H1 (cell line): ENCODE measurements at regions not wholly inside any gene's neighbourhood (a gene's known extent, or its start where the extent isn't known, plus 50 kb on each side); places are given as distances from the start of the nearest gene placed in this dataset.

Experiments used
- CTCF ChIA-PET: fragments of 300-600 bp; sonication (Branson Sonifier 250); formaldehyde crosslinking; loops from one replicate; lab custom pipeline; 2021; ENCODE audit not compliant: partially characterized antibody; lab: Charles Lee
- POLR2A ChIA-PET: fragments of 300-600 bp; sonication (Branson Sonifier 250); formaldehyde crosslinking; loops from one replicate; lab custom pipeline; 2021; ENCODE audit warnings: inconsistent platforms; ENCODE audit not compliant: partially characterized antibody; lab: Charles Lee
- DNase-seq, 2 experiments: peaks; one replicate each; pipeline versions ENCODE4 v3.0.0 to v3.0.0-alpha.2; 2010 to 2022; ENCODE audit warnings: low spot score in 2 of 2, low read depth in 1 of 2, mixed read lengths in 1 of 2
- FAIRE-seq: peaks from 2 replicates; lab custom pipeline; 2011; peaks lifted over from hg19 to GRCh38; lab: Jason Lieb, UNC
- H2AFZ ChIP-seq: 2 replicates; pipeline ENCODE4 v1.8.1; 2012; ENCODE audit warnings: low read length, inconsistent platforms
- H2AK5ac ChIP-seq: 2 replicates; pipeline ENCODE4 v1.6.1; 2013; ENCODE audit warnings: low read depth, low read length
- H2BK120ac ChIP-seq: replicated peaks from 2 replicates; pipeline ENCODE3; 2013; ENCODE audit warnings: low read depth, low read length, inconsistent platforms
- H2BK12ac ChIP-seq: 2 replicates; pipeline ENCODE4 v1.6.1; 2013; ENCODE audit warnings: low read depth, low read length
- H2BK15ac ChIP-seq: 2 replicates; pipeline ENCODE4 v1.6.1; 2013; ENCODE audit warnings: low read length
- H2BK20ac ChIP-seq: 2 replicates; pipeline ENCODE4 v1.6.1; 2013; ENCODE audit warnings: low read length
- H2BK5ac ChIP-seq: 2 replicates; pipeline ENCODE4 v1.6.1; 2013; ENCODE audit warnings: low read depth, low read length
- H3K14ac ChIP-seq: 2 replicates; pipeline ENCODE4 v1.6.1; 2013; ENCODE audit warnings: inconsistent platforms; ENCODE audit not compliant: insufficient read length
- H3K18ac ChIP-seq: 2 replicates; pipeline ENCODE4 v1.6.1; 2013; ENCODE audit warnings: low read length; ENCODE audit errors: extremely low read depth
- H3K23ac ChIP-seq: 2 replicates; pipeline ENCODE4 v1.6.1; 2013; ENCODE audit warnings: inconsistent platforms; ENCODE audit not compliant: insufficient read length
- H3K23me2 ChIP-seq: 2 replicates; pipeline ENCODE4 v1.6.1; 2013; ENCODE audit warnings: low read depth, low read length
- H3K27ac ChIP-seq: 2 replicates; pipeline ENCODE4 v1.6.1; 2011; ENCODE audit warnings: low read depth, low read length, inconsistent platforms
- H3K27me3 ChIP-seq, 4 experiments: replicated peaks in 1 of 4; 1 replicate in 1 of 4; 2 replicates in 3 of 4; pipeline versions ENCODE4 v1.6.1 to v1.8.1; 2011 to 2013; ENCODE audit warnings: low read length in 3 of 4, mild to moderate bottlenecking in 3 of 4, inconsistent platforms in 2 of 4, mixed read lengths in 2 of 4, moderate library complexity in 1 of 4; ENCODE audit not compliant: control insufficient read depth in 3 of 4, insufficient read depth in 3 of 4; ENCODE audit errors: extremely low read depth in 1 of 4
- H3K36me3 ChIP-seq, 4 experiments: 2 replicates each; pipeline versions ENCODE4 v1.6.1 to v1.8.1; 2011 to 2013; ENCODE audit warnings: mild to moderate bottlenecking in 4 of 4, low read length in 3 of 4, moderate library complexity in 2 of 4, control low read depth in 1 of 4, inconsistent platforms in 1 of 4; ENCODE audit not compliant: insufficient read depth in 4 of 4, control insufficient read depth in 2 of 4
- H3K4ac ChIP-seq: replicated peaks from 2 replicates; pipeline ENCODE3; 2013; ENCODE audit warnings: low read length, low read depth, mixed read lengths, inconsistent platforms; ENCODE audit not compliant: insufficient read length
- H3K4me1 ChIP-seq, 4 experiments: replicated peaks in 1 of 4; 1 replicate in 1 of 4; 2 replicates in 3 of 4; pipeline versions ENCODE4 v1.6.1 to v1.8.1; 2011 to 2013; ENCODE audit warnings: low read length in 3 of 4, inconsistent platforms in 2 of 4, mixed read lengths in 1 of 4; ENCODE audit not compliant: insufficient read depth in 4 of 4, control insufficient read depth in 3 of 4
- H3K4me2 ChIP-seq, 2 experiments: 2 replicates each; pipeline versions ENCODE4 v1.6.1 to v1.8.1; 2011 to 2013; ENCODE audit warnings: low read depth in 2 of 2, low read length in 2 of 2, control low read depth in 1 of 2, inconsistent platforms in 1 of 2, mild to moderate bottlenecking in 1 of 2; ENCODE audit not compliant: insufficient read depth in 1 of 2
- H3K4me3 ChIP-seq, 4 experiments: fragments of 200-600, 300-600 bp in 1 of 4; sonication (generic), shearing (Covaris generic), sonication (Bioruptor Twin) in 1 of 4; 2 replicates each; pipeline versions ENCODE4 v1.5.1 to v1.8.1; 2011 to 2016; ENCODE audit warnings: low read length in 4 of 4, low read depth in 3 of 4, control low read depth in 2 of 4, inconsistent platforms in 2 of 4, mild to moderate bottlenecking in 2 of 4, mixed read lengths in 1 of 4, moderate library complexity in 1 of 4; ENCODE audit not compliant: insufficient read depth in 2 of 4; ENCODE audit errors: extremely low read depth in 1 of 4
- H3K56ac ChIP-seq: replicated peaks from 2 replicates; pipeline ENCODE3; 2013; ENCODE audit warnings: low read depth, mild to moderate bottlenecking, mixed read lengths, low read length, inconsistent platforms; ENCODE audit not compliant: insufficient read length
- H3K79me1 ChIP-seq: 2 replicates; pipeline ENCODE4 v1.6.1; 2013; ENCODE audit warnings: low read depth, low read length, control low read depth
- H3K79me2 ChIP-seq, 2 experiments: 2 replicates each; pipeline versions ENCODE4 v1.6.1 to v1.8.1; 2012 to 2013; ENCODE audit warnings: low read length in 2 of 2, mild to moderate bottlenecking in 2 of 2, inconsistent platforms in 1 of 2; ENCODE audit not compliant: insufficient read depth in 2 of 2, control insufficient read depth in 1 of 2
- H3K9ac ChIP-seq, 4 experiments: replicated peaks in 1 of 4; 1 replicate in 1 of 4; 2 replicates in 3 of 4; pipeline versions ENCODE4 v1.6.1 to v1.8.1; 2011 to 2013; ENCODE audit warnings: low read depth in 3 of 4, low read length in 3 of 4, control low read depth in 2 of 4, mild to moderate bottlenecking in 2 of 4, moderate library complexity in 2 of 4, inconsistent platforms in 1 of 4; ENCODE audit errors: extremely low read depth in 1 of 4
- H3K9me3 ChIP-seq, 2 experiments: 2 replicates each; pipeline versions ENCODE4 v1.6.1 to v1.8.1; 2012 to 2013; ENCODE audit warnings: mild to moderate bottlenecking in 2 of 2, moderate library complexity in 2 of 2, control low read depth in 1 of 2, inconsistent platforms in 1 of 2, low read depth in 1 of 2, low read length in 1 of 2, mixed read lengths in 1 of 2; ENCODE audit not compliant: insufficient read depth in 2 of 2
- H4K20me1 ChIP-seq, 2 experiments: replicated peaks in 1 of 2; 2 replicates each; pipeline versions ENCODE3 to v1.8.1; 2011 to 2013; ENCODE audit warnings: inconsistent platforms in 2 of 2, low read length in 2 of 2, mild to moderate bottlenecking in 1 of 2; ENCODE audit not compliant: insufficient read depth in 2 of 2, control insufficient read depth in 1 of 2
- H4K5ac ChIP-seq: 2 replicates; pipeline ENCODE4 v1.6.1; 2013; ENCODE audit warnings: low read length, low read depth, mixed read lengths, inconsistent platforms; ENCODE audit not compliant: insufficient read length
- H4K8ac ChIP-seq: 2 replicates; pipeline ENCODE4 v1.8.0; 2013; ENCODE audit warnings: mild to moderate bottlenecking, moderate library complexity, low read length, inconsistent platforms; ENCODE audit not compliant: insufficient read depth; ENCODE audit errors: extremely low read depth
- H4K91ac ChIP-seq: replicated peaks from 2 replicates; pipeline ENCODE3; 2013; ENCODE audit warnings: low read length, mixed read lengths, inconsistent platforms; ENCODE audit not compliant: insufficient read length
- CHD1 ChIP-seq: IDR thresholded peaks from 2 replicates; pipeline ENCODE4 v1.6.1; 2012; ENCODE audit warnings: low read depth, low read length, improper control_type of control experiment
- CTCF ChIP-seq, 3 experiments: IDR thresholded peaks; 1 replicate in 2 of 3; 2 replicates in 1 of 3; pipeline versions ENCODE4 v1.5.1 to v1.6.1; 2011; ENCODE audit warnings: low read length in 3 of 3, mild to moderate bottlenecking in 3 of 3, inconsistent platforms in 2 of 3, low read depth in 1 of 3, moderate library complexity in 1 of 3; ENCODE audit not compliant: insufficient read depth in 1 of 3; ENCODE audit errors: control extremely low read depth in 1 of 3
- EZH2 ChIP-seq: fragments of 200-600 bp; sonication (generic); IDR thresholded peaks from 2 replicates; pipeline ENCODE4 v1.7.1; 2012; ENCODE audit warnings: low read depth, mild to moderate bottlenecking, moderate library complexity, low read length, inconsistent platforms; ENCODE audit not compliant: severe bottlenecking
- HDAC2 ChIP-seq, 2 experiments: fragments of 300-600 bp in 1 of 2; sonication (generic) in 1 of 2; IDR thresholded peaks; 2 replicates each; pipeline ENCODE4 v1.6.1; 2011 to 2012; ENCODE audit warnings: low read depth in 2 of 2, low read length in 2 of 2, mild to moderate bottlenecking in 2 of 2, moderate library complexity in 2 of 2, borderline replicate concordance in 1 of 2, inconsistent platforms in 1 of 2
- NRF1 ChIP-seq: IDR thresholded peaks from 2 replicates; pipeline ENCODE4 v1.6.1; 2011; ENCODE audit warnings: mild to moderate bottlenecking, low read depth, low read length, improper control_type of control experiment
- PHF8 ChIP-seq: fragments of 200-600 bp; sonication (generic); conservative IDR thresholded peaks from 2 replicates; pipeline ENCODE4 v1.7.1; 2012; ENCODE audit warnings: low read depth, mild to moderate bottlenecking, inconsistent platforms, low read length, moderate library complexity
- POLR2AphosphoS5 ChIP-seq: IDR thresholded peaks from 2 replicates; pipeline ENCODE4 v1.6.1; 2011; ENCODE audit warnings: low read depth, low read length
- RFX5 ChIP-seq: IDR thresholded peaks from 2 replicates; pipeline ENCODE4 v1.6.1; 2011; ENCODE audit warnings: low read depth, low read length, improper control_type of control experiment, borderline replicate concordance
- SIN3A ChIP-seq, 2 experiments: IDR thresholded peaks in 1 of 2; conservative IDR thresholded peaks in 1 of 2; 2 replicates each; pipeline ENCODE4 v1.6.1; 2011 to 2012; ENCODE audit warnings: low read length in 2 of 2, improper control_type of control experiment in 1 of 2, low read depth in 1 of 2, mild to moderate bottlenecking in 1 of 2
- YY1 ChIP-seq: IDR thresholded peaks from 2 replicates; pipeline ENCODE4 v1.6.1; 2011; ENCODE audit warnings: low read depth, mild to moderate bottlenecking, low read length
- WGBS, 2 experiments: shearing (Covaris generic) in 1 of 2; methylation state at CpG; one replicate each; pipeline versions ENCODE4 v1.1.6 to v1.1.7; 2013 to 2015; ENCODE audit warnings: low lambda C conversion rate in 2 of 2, mixed read lengths in 2 of 2, inconsistent platforms in 1 of 2, low coverage in 1 of 2, missing lambda C conversion rate in 1 of 2; ENCODE audit not compliant: insufficient replicate concordance in 2 of 2, insufficient coverage in 1 of 2, insufficient read length in 1 of 2; ENCODE audit errors: extremely low coverage in 1 of 2, missing lambda C conversion rate in 1 of 2; 5-methylcytosine and 5-hydroxymethylcytosine counted together

- FAIRE-seq (no peak), DNase-seq (no peak)
- H3K4me2 ChIP-seq: no peak overlapping the region
- H3K79me2 ChIP-seq: no peaks in the 10 kb centered on the region
- H3K56ac ChIP-seq: no peak overlapping the region
- WGBS, 2 experiments: 93% methylated on average over 3 of the region's 4 CpGs; no CpG with 5 or more reads in 1 of the 2 experiments
- H3K79me1 ChIP-seq: no peaks in the 10 kb centered on the region
- no peak overlapping the region for H2BK12ac ChIP-seq
- H3K9ac ChIP-seq: no peak overlapping the region
- H2AK5ac ChIP-seq: no peak overlapping the region
- no peak overlapping the region for H2BK20ac ChIP-seq
- H2BK5ac ChIP-seq: no peak overlapping the region
- no peak overlapping the region for H4K8ac ChIP-seq
- H3K23ac ChIP-seq: no peak overlapping the region
- H2BK15ac ChIP-seq: no peak overlapping the region
- no peak overlapping the region for H3K14ac ChIP-seq
- H3K23me2 ChIP-seq: no peaks in the 10 kb centered on the region; the same call in 1 of the 2 replicates
- H2AFZ ChIP-seq: no peak overlapping the region
- H3K36me3 ChIP-seq: no peaks in the 10 kb centered on the region
- no peak overlapping the region for H3K4me3 ChIP-seq
- ChIA-PET CTCF (no interaction called here), POLR2A (no interaction called here)
- H3K9me3 ChIP-seq: no peaks in the 10 kb centered on the region
- no peak overlapping the region for H4K5ac ChIP-seq
- H3K18ac ChIP-seq: no peak overlapping the region
- no peaks in the 10 kb centered on the region for H3K27me3 ChIP-seq
- no peak overlapping the region for H4K91ac ChIP-seq
- H3K4me1 ChIP-seq: no peaks in the 10 kb centered on the region
- H2BK120ac ChIP-seq: no peak overlapping the region
- no peaks in the 10 kb centered on the region for H4K20me1 ChIP-seq
- no peak overlapping the region for H3K27ac ChIP-seq
- no peak overlapping the region for H3K4ac ChIP-seq
- no peak for TF ChIP-seq NRF1
- no peak for TF ChIP-seq EZH2
- no peak for TF ChIP-seq RFX5
- no peak for TF ChIP-seq CTCF (IDR thresholded peaks at IDR 0.05; ENCODE audit: control extremely low read depth in 1 of 3, insufficient read depth in 1 of 3, low read depth in 1 of 3, low read length in 3 of 3)
- TF ChIP-seq POLR2AphosphoS5: no peak
- TF ChIP-seq YY1: no peak
- no peak for TF ChIP-seq SIN3A (conservative IDR thresholded peaks at IDR 0.05 in 1 of 2, IDR thresholded peaks at IDR 0.05 in 1 of 2; ENCODE audit: low read depth in 1 of 2, low read length in 2 of 2)
- TF ChIP-seq PHF8: no peak
- no peak for TF ChIP-seq HDAC2 (IDR thresholded peaks at IDR 0.05; ENCODE audit: borderline replicate concordance in 1 of 2, low read depth in 2 of 2, low read length in 2 of 2)
- no peak for TF ChIP-seq CHD1
These were observed 106.2 kb upstream of the PUDP start for GRCh38 chrX:7254144-7254543.
